GM06990 (cell line): ENCODE measurements at regions not wholly inside any gene's neighbourhood (a gene's known extent, or its start where the extent isn't known, plus 50 kb on each side); places are given as distances from the start of the nearest gene placed in this dataset.
"Not testable (repeated sequence)": the region's sequence is repeated elsewhere in the genome, so short reads cannot be mapped to it uniquely, and the experiment has no call there.

Experiments used
- DNase-seq: peaks from one replicate; pipeline ENCODE4 v3.0.0-alpha.2; 2011; ENCODE audit not compliant: insufficient read length; ENCODE audit errors: extremely low read depth
- H3K27me3 ChIP-seq: replicated peaks from 2 replicates; pipeline ENCODE4 v1.6.0; 2011; ENCODE audit warnings: low read length; ENCODE audit not compliant: control insufficient read depth, insufficient read depth
- H3K36me3 ChIP-seq: 2 replicates; pipeline ENCODE4 v1.5.1; 2011; ENCODE audit warnings: low read length; ENCODE audit not compliant: control insufficient read depth, insufficient read depth
- H3K4me3 ChIP-seq: replicated peaks from 2 replicates; pipeline ENCODE4 v1.5.1; 2011; ENCODE audit warnings: low read depth, mild to moderate bottlenecking, control low read depth, low read length
- TF ChIP-seq, protein P1 (sequence below): IDR thresholded peaks from 2 replicates; pipeline ENCODE4 v1.5.1; 2011; ENCODE audit warnings: low read length, control low read depth, mild to moderate bottlenecking, inconsistent platforms; ENCODE audit not compliant: insufficient read depth, poor library complexity, severe bottlenecking

DNA sequence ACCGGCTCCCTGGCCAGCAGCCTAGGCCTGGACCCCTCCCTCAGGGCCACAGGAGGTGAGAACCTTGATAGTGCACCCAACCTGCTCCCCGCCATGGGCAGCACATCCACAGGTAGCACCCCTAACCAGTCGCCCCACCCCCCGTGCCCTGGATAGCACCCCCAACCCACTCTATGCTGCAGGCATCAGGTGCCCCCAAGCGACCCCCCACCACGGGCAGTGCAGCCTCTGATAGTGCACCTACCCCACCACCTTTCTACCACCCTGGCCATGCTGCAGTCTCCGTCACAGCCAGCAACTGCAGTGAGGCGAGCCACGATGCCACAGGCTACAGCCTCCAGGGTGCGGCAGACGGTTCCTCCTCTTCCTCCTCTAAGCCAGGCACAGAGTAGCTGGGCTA is 55.6 kb downstream of the SOWAHC start:
- no peaks in the 10 kb centered on the region for H3K36me3 ChIP-seq
- no peak overlapping the region for H3K4me3 ChIP-seq
- TF ChIP-seq, protein P1, sequence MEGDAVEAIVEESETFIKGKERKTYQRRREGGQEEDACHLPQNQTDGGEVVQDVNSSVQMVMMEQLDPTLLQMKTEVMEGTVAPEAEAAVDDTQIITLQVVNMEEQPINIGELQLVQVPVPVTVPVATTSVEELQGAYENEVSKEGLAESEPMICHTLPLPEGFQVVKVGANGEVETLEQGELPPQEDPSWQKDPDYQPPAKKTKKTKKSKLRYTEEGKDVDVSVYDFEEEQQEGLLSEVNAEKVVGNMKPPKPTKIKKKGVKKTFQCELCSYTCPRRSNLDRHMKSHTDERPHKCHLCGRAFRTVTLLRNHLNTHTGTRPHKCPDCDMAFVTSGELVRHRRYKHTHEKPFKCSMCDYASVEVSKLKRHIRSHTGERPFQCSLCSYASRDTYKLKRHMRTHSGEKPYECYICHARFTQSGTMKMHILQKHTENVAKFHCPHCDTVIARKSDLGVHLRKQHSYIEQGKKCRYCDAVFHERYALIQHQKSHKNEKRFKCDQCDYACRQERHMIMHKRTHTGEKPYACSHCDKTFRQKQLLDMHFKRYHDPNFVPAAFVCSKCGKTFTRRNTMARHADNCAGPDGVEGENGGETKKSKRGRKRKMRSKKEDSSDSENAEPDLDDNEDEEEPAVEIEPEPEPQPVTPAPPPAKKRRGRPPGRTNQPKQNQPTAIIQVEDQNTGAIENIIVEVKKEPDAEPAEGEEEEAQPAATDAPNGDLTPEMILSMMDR: no peak
- no peak for DNase-seq
- H3K27me3 ChIP-seq: no peaks in the 10 kb centered on the region; the same call in 1 of the 2 replicates

DNA sequence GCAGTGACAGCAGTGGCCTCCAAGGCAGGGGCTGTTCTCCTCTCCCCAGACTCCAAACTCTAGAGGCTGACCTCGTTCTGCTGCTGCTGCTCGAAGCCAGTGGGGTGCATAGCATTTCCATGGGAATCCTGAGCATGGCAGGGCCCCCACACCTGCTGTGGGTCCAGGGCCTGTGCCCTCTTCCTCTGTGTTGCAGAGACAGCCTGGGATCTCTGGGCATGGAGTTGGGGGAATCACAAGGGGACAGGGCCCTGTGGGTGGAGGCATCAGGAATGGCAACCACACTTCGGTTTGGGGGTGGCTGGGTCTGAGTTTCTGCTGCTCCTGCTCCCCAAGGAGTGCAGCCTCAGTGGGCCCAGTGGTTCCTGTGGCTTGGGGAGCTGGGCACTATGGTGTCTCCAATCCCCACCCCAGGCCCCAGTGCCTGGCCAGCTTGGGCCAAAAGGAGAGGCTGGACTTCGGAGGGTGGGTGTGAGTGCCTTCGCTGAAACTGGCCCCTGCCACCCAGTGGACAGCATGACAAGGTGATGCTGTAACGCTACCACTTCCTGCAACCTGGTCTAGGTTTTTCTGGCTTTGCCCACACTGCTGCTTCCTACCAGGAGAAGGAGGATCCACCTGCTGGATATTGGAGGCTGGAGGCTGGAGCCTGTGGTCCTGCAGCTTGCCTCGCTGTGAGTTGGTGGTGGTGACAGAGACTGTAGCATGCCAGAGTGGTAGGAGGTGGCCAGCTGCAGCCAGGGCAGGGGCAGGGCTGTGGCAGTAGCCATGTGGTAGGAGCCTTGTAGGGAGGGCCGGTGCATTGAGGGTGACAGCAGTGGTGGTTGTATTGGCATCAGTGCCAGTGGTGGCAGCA is 56.6 kb downstream of the SOWAHC start:
- H3K4me3 ChIP-seq: no peak overlapping the region
- TF ChIP-seq, protein P1: no peak
- H3K36me3 ChIP-seq: no peaks in the 10 kb centered on the region
- DNase-seq: no peak
- H3K27me3 ChIP-seq: no peaks in the 10 kb centered on the region; the same call in 1 of the 2 replicates

DNA sequence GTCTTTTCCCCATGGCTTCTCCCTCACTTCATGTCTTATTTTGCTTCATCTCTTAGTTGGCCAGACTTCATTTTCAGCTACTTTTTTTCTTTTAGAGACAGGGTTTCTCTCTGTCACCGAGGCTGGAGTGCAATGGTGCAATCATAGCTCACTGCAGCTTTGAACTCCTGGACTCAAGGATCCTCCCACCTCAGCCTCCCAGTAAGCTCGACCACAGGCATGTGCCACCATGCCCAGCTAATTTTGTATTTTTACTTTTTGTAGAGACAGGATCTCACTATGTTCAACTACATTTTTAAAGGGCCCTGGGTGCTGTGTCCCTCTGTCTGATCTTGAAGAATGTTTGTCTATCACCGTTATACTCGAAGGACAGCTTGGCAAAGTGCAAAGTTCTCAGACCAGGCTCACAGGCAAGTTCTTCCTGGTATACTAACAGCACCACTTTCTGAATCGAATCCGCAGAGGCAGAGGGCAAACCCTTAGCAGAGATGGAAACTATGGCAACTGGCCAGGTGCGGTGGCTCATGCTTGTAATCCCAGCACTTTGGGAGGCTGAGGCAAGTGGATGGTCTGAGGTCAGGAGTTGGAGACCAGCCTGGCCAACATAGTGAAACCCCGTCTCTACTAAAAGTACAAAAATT is 60.9 kb downstream of the SOWAHC start:
- TF ChIP-seq, protein P1: no peak
- no peak overlapping the region for H3K4me3 ChIP-seq
- no peaks in the 10 kb centered on the region; the same call in 1 of the 2 replicates for H3K27me3 ChIP-seq
- no peak for DNase-seq
- H3K36me3 ChIP-seq: no peaks in the 10 kb centered on the region

DNA sequence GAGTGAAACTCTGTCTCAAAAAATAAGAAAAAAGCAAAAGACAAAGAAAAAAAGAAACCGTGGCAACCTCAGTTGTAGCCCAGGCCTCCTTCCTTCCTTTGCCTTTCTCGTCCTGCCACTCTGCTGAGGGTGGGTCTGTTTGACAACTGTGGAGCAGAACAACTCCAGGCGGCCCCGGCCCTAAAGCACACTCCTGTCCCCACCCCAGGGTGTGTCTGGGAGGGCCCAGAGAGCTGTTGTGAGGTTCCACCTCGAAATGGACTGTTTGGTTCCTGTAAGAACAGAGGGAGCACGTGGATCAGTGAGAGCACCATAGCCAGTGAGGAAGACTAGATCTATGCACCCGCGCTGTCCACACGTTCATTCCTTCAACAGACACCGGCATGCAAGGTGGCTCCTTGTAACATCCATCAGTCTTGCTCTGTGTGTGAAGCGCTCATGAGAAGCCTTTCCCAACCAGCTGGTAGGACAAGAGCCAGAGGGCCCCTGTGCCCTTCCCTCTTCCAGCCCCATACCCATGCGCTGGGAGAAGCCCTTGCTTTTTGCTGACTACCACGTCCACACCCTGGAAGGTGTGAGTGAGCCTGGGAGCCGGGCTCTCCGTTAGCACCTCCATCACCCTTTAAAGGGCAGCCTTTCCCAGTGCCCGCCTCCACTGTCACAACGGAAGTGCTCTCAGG is 61.6 kb downstream of the SOWAHC start:
- DNase-seq: no peak
- no peaks in the 10 kb centered on the region; the same call in 1 of the 2 replicates for H3K27me3 ChIP-seq
- H3K4me3 ChIP-seq: no peak overlapping the region
- TF ChIP-seq, protein P1: no peak
- no peaks in the 10 kb centered on the region for H3K36me3 ChIP-seq

DNA sequence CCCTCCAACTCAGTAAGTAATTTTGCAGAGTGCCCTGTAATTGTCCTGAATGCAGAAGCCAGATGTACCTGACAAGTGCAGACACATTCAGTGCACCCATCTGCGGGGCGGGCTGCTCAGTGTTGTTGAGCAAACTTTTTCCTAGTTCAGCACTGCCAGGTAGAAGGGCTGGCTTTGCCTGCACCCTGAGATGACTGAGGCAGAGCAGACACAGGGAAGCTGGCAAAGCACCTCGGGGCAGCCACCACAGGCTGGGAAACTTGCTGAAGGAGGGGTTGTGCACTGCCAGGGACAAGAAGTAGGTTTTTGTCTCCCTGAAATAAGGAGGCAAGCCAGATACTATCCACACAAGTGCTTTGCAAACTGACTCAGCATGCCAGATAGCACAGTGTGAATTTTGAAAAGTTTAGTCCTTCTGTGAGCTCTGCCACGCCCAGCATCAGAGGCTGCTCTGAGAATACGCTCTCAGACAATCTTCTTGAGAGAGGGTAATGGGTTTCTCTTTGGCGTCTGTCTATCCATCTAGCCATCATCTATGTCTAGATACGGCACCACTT is 62.3 kb downstream of the SOWAHC start:
- no peaks in the 10 kb centered on the region for H3K36me3 ChIP-seq
- H3K4me3 ChIP-seq: no peak overlapping the region
- H3K27me3 ChIP-seq: no peaks in the 10 kb centered on the region; the same call in 1 of the 2 replicates
- TF ChIP-seq, protein P1: no peak
- no peak for DNase-seq

DNA sequence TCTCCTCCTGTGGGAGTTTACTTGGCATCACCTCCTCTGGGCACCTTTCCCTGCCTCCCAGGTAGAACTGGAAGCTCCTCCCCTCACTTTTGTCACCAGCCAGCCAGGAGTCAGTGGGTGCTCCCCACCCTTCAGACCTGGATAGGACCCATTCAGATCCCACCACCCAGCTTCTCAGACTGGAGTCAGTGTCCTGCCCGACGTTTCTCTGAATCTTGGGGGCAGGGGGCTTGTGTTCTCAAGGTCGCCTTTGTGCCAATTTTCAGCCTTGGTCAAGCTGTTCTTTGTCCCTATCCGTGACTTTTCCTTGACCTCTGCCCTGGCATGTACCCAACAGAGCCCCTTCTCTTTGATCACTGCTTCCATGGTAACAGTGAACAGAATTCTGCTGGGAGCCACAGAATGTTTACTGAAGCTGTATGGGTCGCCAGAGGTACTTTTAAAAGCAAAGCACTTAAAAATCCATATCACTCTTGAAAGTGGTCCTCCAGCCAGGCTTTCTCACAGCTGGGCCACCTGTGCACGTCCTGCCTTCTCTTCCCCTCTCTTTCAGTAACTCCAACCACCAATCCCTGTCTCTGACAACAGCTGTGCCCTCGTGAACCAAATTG is 63.1 kb downstream of the SOWAHC start:
- not testable (repeated sequence) for H3K4me3 ChIP-seq, H3K36me3 ChIP-seq, DNase-seq, H3K27me3 ChIP-seq
